Cardiac fibroblast (primary cell): ENCODE measurements at regions not wholly inside any gene's neighbourhood (a gene's known extent, or its start where the extent isn't known, plus 50 kb on each side); places are given as distances from the start of the nearest gene placed in this dataset.

ENCODE experiments used
- DNase-seq, 2 donors: peaks; one replicate each; pipeline versions ENCODE4 v3.0.0 to v3.0.0-alpha.2; 2010; ENCODE audit warnings: low read depth in 2 of 2
- H3K4me3 ChIP-seq, 2 donors: replicated peaks in 1 of 2; 1 replicate in 1 of 2; 2 replicates in 1 of 2; pipeline ENCODE4 v1.5.1; 2011; ENCODE audit warnings: low read depth in 2 of 2, low read length in 2 of 2, mild to moderate bottlenecking in 2 of 2, moderate library complexity in 1 of 2
- CTCF ChIP-seq: IDR thresholded peaks from one replicate; pipeline ENCODE4 v1.5.1; 2011; ENCODE audit warnings: low read depth, mild to moderate bottlenecking, low read length, inconsistent platforms

- no peak for TF ChIP-seq CTCF
These were observed 404.8 kb downstream of the EPHA5 start for GRCh38 chr4:65265526-65265925.

GRCh38 chr4:65259296-65259695, 411.0 kb downstream of the EPHA5 start:
- TF ChIP-seq CTCF: no peak
- H3K4me3 ChIP-seq: no peak overlapping the region
- no peak for DNase-seq

More at GRCh38 chr4:65265526-65265925, 404.8 kb downstream of the EPHA5 start:
- H3K4me3 ChIP-seq: no peak overlapping the region
- no peak for DNase-seq

- DNase-seq: no peak
- H3K4me3 ChIP-seq: no peak overlapping the region
- no peak for TF ChIP-seq CTCF
These were observed 419.4 kb downstream of the EPHA5 start for GRCh38 chr4:65250916-65251315.

- H3K4me3 ChIP-seq: no peak overlapping the region
- TF ChIP-seq CTCF: no peak
These were observed 421.2 kb downstream of the EPHA5 start for GRCh38 chr4:65249111-65249510.

GRCh38 chr4:65242156-65242846, 428.0 kb downstream of the EPHA5 start:
- no peak for DNase-seq
- TF ChIP-seq CTCF: no peak
- no peak overlapping the region for H3K4me3 ChIP-seq

More at GRCh38 chr4:65249111-65249510, 421.2 kb downstream of the EPHA5 start:
- no peak for DNase-seq

GRCh38 chr4:65241257-65241997, 428.9 kb downstream of the EPHA5 start:
- TF ChIP-seq CTCF: no peak
- no peak for DNase-seq
- no peak overlapping the region for H3K4me3 ChIP-seq
